Stimulated activated CD8-positive, alpha-beta memory T cell treated with anti-CD3 and anti-CD28 coated beads, Interleukin-4, amount 100 ng/mL, for 1 hour (primary cell): ENCODE measurements at regions not wholly inside any gene's neighbourhood (a gene's known extent, or its start where the extent isn't known, plus 50 kb on each side); places are given as distances from the start of the nearest gene placed in this dataset.

Experiments used
- DNase-seq, 2 donors: peaks; one replicate each; pipeline ENCODE4 v3.0.0-alpha.2; 2020; ENCODE audit warnings: low read depth in 2 of 2, low spot score in 1 of 2

DNA sequence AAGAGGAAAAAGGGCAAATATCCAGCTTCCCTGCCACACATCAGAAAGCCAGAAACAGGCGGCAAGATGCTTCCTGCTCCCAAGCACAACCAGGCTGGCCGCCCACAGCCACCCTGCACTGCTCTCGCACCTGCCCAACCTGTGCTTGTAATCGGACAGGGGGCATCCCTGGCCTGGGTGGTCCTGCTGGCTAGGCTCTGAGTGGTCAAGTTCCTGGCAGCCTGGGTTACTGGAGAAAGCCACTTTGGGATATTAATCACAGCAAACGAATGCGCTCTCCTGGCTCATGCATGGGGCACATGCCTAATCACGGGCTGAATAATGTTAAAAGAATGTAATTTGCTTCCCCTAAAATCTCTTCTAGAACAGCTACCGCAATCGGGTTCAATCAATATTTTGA is 442.4 kb downstream of the MCTP2 start:
- no peak for DNase-seq

GRCh38 chr15:94674296-94674695 is 442.9 kb downstream of the MCTP2 start:
- no peak for DNase-seq

- DNase-seq = no peak
These were observed 445.9 kb downstream of the MCTP2 start for GRCh38 chr15:94677202-94677790.

- no peak for DNase-seq
These were observed 450.8 kb downstream of the MCTP2 start for GRCh38 chr15:94682171-94682570.

GRCh38 chr15:94683902-94684301 is 452.5 kb downstream of the MCTP2 start:
- no peak for DNase-seq

- no peak for DNase-seq
These were observed 459.8 kb downstream of the MCTP2 start for GRCh38 chr15:94691169-94691568.

DNA sequence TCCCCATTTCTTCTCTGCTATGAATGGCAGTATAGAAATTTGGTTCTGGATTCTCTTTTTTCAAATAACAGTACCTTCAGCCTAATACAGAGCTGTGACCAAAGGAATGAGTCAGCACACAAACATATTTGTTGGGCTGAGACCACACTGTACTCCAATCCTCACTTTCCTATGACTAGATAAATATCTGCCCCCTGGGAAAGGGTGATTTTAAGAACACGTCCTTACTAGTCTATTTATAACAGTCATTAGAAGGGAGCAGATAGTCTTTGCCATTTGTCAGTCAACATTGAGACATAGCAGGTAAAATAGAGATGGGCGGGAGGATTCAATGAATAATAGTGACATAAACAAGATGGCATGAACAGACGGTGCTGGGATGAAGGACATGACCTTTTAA is 461.3 kb downstream of the MCTP2 start:
- DNase-seq = no peak

DNA sequence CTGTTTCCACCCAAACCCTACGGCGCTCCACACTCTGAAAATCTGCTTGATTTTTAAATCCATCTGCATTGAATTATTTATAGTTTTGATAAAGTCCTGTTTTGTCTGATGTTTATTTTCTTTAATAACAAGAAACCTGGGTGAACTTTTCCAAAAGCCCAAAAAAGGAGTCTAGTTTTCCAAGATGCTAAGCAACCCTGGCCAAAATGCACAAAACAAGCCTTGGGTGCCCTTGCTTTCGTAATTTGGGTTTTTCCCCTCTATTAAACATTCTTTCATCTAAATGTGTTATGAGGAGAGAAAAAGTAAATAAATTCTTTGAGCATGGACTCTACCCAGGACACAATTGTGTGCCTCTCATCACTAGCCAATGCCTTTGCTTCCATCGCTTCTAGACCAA is 468.9 kb downstream of the MCTP2 start:
- DNase-seq = no peak

DNA sequence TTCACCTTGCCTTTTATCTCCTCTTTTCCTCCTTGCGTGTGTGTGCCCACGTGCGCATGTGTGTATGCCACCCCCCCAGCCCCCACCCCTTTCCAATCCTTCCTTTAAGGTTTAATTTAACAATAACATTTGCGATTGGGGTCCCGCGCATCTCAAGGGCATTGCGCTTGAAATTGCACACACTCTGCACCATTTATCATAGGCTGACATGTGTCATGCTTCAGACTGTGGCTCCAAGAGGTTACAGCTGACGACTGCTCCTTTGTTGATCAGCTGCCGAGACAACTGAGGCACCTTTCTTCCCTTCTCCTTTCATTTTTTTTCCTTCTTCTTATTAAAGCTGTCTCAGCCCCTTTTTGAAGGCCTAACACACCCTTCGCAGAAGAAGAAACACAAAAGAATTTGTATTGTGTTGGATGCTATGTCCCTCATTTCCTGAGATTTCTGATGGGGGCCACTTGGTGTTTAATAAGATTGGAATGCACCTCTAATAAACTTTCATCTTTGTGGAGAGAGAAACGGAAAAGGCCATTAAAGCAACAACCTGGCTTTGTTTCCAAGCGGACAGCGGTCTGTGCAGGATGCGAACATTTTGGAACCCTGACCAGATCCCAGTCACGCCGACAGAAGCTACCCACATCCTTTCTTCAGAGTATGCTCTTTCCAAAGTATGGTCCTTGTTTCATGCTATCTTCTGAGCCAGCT is 470.1 kb downstream of the MCTP2 start:
- DNase-seq = no peak

GRCh38 chr15:94703596-94703995 is 472.2 kb downstream of the MCTP2 start:
- no peak for DNase-seq

DNA sequence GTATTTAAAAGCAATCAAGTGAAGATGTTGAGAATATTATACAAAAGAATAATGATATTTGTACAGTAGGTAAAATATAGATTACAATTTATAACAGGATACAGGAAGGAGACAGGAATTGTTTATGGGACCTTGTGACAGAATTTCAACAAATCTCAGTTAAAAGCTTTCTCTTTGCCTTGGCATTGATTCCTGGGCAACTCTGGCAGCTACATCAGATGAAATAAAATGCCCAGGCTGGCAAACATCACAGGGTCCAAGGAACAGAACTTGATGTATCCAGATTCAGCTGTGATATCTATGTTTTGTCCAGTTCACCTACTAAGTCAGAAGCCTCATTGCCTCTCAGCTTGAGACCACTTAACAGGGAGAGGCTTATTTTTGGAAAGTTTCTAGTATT is 473.1 kb downstream of the MCTP2 start:
- DNase-seq = no peak

GRCh38 chr15:94704946-94705345 is 473.6 kb downstream of the MCTP2 start:
- DNase-seq = no peak

DNA sequence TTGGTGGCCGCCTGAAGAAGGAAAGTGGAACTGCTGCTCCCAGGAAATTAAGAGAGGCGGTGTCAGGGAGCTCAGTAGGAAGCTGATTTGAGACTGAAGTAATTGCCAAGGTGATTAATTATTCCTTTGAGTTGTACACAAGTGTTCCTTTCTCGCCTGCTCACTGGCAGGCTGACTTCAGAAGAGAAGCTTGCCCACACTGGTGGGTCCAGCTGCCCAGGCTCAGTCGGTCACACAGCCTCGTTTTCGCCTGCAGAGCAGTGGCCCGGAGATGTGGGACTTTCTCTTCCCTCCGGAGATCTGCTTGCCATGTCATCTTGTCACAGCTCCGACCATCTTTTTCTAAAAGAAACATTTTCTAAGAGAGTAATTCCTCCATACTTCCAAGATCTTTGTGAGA is 478.0 kb downstream of the MCTP2 start:
- no peak for DNase-seq

GRCh38 chr15:94722024-94722636 is 490.8 kb downstream of the MCTP2 start:
- no peak for DNase-seq

DNA sequence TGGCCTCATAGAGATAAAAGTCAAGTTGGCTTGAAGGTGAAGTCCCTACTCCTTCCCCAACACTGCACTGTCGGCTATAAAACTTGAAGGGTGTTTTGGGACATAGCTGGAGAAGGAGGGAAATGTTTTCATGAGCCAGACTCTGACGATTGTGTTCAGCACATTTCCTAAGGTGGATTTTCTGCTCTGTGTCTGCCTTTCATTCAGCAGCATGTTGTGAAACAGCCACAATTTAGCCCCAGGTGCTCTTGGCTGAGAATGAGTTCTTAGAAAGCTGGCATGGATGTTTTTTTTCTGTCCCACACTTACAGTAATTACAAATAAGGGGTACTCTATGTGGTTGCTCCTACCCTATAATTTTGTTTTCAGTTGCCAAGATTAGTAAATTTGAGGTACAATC is 492.4 kb downstream of the MCTP2 start:
- no peak for DNase-seq

GRCh38 chr15:94731286-94731685 is 499.9 kb downstream of the MCTP2 start:
- no peak for DNase-seq

- no peak for DNase-seq
These were observed 503.1 kb downstream of the MCTP2 start for GRCh38 chr15:94734460-94734859.

DNA sequence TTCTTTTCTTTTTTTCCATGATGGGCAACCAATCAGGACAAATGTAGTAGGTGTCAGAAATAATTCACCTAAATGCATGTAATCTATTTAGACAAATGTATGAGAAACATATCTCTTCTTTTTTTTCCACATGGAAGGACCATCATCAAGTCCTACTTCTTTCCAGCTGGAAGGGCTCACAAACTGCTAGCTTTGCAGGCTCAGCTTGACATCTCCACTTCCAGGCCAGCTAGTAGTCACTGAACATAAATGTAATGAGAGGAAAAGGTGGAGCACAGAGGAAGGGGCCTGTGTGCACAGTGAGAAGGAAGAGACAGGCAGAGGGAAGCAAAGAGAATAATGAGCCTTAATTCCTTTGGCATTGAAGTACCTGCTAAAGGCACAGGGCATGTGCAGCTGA is 504.9 kb downstream of the MCTP2 start:
- DNase-seq = no peak

DNA sequence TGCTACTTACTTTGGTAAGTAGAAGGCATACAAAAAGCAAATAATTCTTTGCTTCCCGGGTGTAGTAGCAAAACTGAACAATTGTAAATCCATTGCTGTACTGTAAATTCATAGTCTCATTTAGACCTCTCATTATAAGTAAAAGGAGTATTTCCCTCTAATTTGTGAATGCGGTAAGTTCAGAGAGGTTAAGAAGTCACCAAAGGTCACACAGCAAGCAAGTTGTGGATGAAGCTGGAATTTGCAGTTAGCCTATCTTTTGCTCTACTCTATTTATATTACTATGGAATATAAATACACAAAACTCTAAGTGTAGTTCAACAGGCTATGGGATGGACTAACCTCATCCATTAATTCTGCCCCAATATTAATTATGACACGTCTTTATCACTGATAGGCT is 508.3 kb downstream of the MCTP2 start:
- no peak for DNase-seq

GRCh38 chr15:94740469-94740868 is 509.1 kb downstream of the MCTP2 start:
- DNase-seq = no peak

- no peak for DNase-seq
These were observed 512.3 kb downstream of the MCTP2 start for GRCh38 chr15:94743668-94744067.

GRCh38 chr15:94744080-94744793 is 512.9 kb downstream of the MCTP2 start:
- no peak for DNase-seq
